ENCODE measurements at regions not wholly inside any gene's neighbourhood (a gene's known extent, or its start where the extent isn't known, plus 50 kb on each side); places are given as distances from the start of the nearest gene placed in this dataset.
"Not testable (repeated sequence)": the region's sequence is repeated elsewhere in the genome, so short reads cannot be mapped to it uniquely, and the experiment has no call there.

DNA sequence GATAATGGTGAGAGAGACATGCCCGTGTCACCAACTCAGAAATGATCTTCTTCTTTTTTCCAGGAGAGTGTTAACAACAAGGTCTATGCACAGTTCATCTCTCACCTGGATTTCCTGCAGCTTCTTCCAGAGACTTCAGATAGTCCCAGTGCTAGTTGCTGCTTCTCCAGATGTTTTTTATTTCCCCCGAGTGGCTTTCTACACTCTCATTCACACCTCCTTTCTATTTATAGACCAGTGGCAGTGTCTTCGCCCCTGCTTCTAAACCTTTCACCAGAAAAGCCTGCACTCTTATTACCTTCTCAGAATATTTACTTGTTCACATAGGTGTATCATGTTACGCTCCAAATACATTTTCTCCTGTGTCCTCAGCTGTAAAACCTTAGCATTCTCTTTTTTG, 558.8 kb upstream of the CHAC2 start:
- TF ChIP-seq POLR2A (IDR thresholded peaks at IDR 0.05) = no peak
- no peak for TF ChIP-seq EP300 (IDR thresholded peaks at IDR 0.05)
- TF ChIP-seq, protein P1, sequence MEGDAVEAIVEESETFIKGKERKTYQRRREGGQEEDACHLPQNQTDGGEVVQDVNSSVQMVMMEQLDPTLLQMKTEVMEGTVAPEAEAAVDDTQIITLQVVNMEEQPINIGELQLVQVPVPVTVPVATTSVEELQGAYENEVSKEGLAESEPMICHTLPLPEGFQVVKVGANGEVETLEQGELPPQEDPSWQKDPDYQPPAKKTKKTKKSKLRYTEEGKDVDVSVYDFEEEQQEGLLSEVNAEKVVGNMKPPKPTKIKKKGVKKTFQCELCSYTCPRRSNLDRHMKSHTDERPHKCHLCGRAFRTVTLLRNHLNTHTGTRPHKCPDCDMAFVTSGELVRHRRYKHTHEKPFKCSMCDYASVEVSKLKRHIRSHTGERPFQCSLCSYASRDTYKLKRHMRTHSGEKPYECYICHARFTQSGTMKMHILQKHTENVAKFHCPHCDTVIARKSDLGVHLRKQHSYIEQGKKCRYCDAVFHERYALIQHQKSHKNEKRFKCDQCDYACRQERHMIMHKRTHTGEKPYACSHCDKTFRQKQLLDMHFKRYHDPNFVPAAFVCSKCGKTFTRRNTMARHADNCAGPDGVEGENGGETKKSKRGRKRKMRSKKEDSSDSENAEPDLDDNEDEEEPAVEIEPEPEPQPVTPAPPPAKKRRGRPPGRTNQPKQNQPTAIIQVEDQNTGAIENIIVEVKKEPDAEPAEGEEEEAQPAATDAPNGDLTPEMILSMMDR (IDR thresholded peaks at IDR 0.05) = no peak
- no peak for TF ChIP-seq POLR2AphosphoS5 (IDR thresholded peaks at IDR 0.05)
- ATAC-seq (ENCODE audit: low FRiP score in 2 of 2) = no peak

DNA sequence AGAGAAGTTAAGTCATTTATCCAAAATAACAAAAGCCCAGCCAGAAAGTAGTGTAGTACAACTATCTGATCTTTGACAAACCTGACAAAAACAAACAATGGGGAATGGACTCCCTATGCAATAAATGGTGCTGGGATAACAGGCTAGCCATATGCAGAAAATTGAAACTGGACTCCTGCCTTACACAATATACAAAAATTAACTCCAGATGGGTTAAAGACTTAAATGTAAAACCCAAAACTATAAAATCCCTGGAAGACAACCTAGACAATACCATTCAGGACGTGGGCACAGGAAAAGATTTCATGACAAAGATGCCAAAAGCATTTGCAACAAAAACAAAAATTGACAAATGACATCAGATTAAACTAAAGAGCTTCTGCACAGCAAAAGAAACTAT, 561.4 kb upstream of the CHAC2 start:
- ATAC-seq (ENCODE audit: low FRiP score in 2 of 2); H3K4me3 ChIP-seq; H3K27ac ChIP-seq; DNase-seq; H3K27me3 ChIP-seq; H3K9me3 ChIP-seq; H3K36me3 ChIP-seq; H3K4me1 ChIP-seq: not testable (repeated sequence)
- WGBS, 2 donors = 32 to 52% methylated on average over 1 of the region's 1 CpG

More for the DNA sequence above, 558.8 kb upstream of the CHAC2 start:
- Histone ChIP-seq H3K4me1 (no peaks in the 10 kb centered on the region), H3K27me3 (no peaks in the 10 kb centered on the region), H3K36me3 (no peaks in the 10 kb centered on the region), H3K9me3 (no peaks in the 10 kb centered on the region), H3K4me3 (no peak overlapping the region), H3K27ac (no peak overlapping the region)
- no peak for DNase-seq
- WGBS, 2 donors = 71 to 72% methylated on average over 4 of the region's 4 CpGs

- peak in 1 of 2 donors; percentile 52 for DNase-seq
Observed at GRCh38 chr2:53202063-53202462, 565.5 kb upstream of the CHAC2 start.

DNA sequence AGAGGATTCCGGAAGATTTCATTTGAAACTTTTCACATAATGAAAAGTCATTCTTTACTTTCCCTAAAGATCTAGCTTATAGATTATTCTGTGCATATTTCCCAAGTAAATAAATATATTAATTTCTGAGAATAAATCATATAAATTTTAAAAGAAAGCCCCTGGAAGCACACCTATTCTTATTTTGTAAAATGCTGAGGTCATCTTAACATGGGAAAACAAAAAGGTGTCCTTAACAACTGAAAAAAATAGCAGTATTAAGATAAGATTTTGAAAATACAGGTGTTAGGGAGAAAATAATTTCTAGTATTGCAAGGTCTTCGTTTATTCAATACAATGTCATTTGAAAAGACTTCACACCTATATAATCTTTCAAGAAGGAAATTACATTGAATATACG, 567.5 kb upstream of the CHAC2 start:
- H3K9me3 ChIP-seq = no peaks in the 10 kb centered on the region
- no peak for ATAC-seq (ENCODE audit: low FRiP score in 2 of 2)
- no peaks in the 10 kb centered on the region for H3K36me3 ChIP-seq
- H3K27me3 ChIP-seq = no peaks in the 10 kb centered on the region
- TF ChIP-seq EP300 (IDR thresholded peaks at IDR 0.05) = no peak
- no peak for DNase-seq
- WGBS, 2 donors = 87 to 93% methylated on average over 3 of the region's 3 CpGs
- H3K27ac ChIP-seq = no peak overlapping the region
- H3K4me1 ChIP-seq = no peaks in the 10 kb centered on the region
- no peak overlapping the region for H3K4me3 ChIP-seq

More at GRCh38 chr2:53202063-53202462, 565.5 kb upstream of the CHAC2 start:
- Histone ChIP-seq H3K9me3 (no peaks in the 10 kb centered on the region), H3K4me1 (no peaks in the 10 kb centered on the region), H3K36me3 (no peaks in the 10 kb centered on the region), H3K27me3 (no peaks in the 10 kb centered on the region), H3K27ac (no peak overlapping the region), H3K4me3 (no peak overlapping the region)
- TF ChIP-seq POLR2AphosphoS5 (IDR thresholded peaks at IDR 0.05) = no peak
- TF ChIP-seq, protein P1 (IDR thresholded peaks at IDR 0.05) = peak in 3 of 6 experiments; percentile 28 to 32 (median 29)
- 14 to 15% methylated on average over 3 of the region's 3 CpGs for WGBS, 2 donors
- peak; percentile 71 to 88 for ATAC-seq (ENCODE audit: low FRiP score in 2 of 2)

GRCh38 chr2:53188851-53189510, 578.6 kb upstream of the CHAC2 start:
- Histone ChIP-seq H3K9me3 (no peaks in the 10 kb centered on the region), H3K27me3 (no peaks in the 10 kb centered on the region), H3K4me1 (no peaks in the 10 kb centered on the region), H3K36me3 (no peaks in the 10 kb centered on the region), H3K4me3 (no peak overlapping the region), H3K27ac (no peak overlapping the region)
- WGBS, 2 donors = 63 to 69% methylated on average over 7 of the region's 7 CpGs
- TF ChIP-seq EP300 (IDR thresholded peaks at IDR 0.05) (no peak), POLR2AphosphoS5 (IDR thresholded peaks at IDR 0.05) (no peak), POLR2A (IDR thresholded peaks at IDR 0.05) (no peak)
- TF ChIP-seq, protein P1 (IDR thresholded peaks at IDR 0.05) = no peak
- no peak for ATAC-seq (ENCODE audit: low FRiP score in 2 of 2)
- no peak for DNase-seq

- H3K36me3 ChIP-seq = no peaks in the 10 kb centered on the region
- TF ChIP-seq EP300 (IDR thresholded peaks at IDR 0.05) = no peak
- TF ChIP-seq POLR2A (IDR thresholded peaks at IDR 0.05) = no peak
- no peak for TF ChIP-seq POLR2AphosphoS5 (IDR thresholded peaks at IDR 0.05)
- TF ChIP-seq, protein P1 (IDR thresholded peaks at IDR 0.05) = no peak
- H3K4me3 ChIP-seq = no peak overlapping the region
- H3K27ac ChIP-seq = no peak overlapping the region
- ATAC-seq (ENCODE audit: low FRiP score in 2 of 2) (no peak), DNase-seq (no peak)
- no peaks in the 10 kb centered on the region for H3K4me1 ChIP-seq
- H3K27me3 ChIP-seq = no peaks in the 10 kb centered on the region
- H3K9me3 ChIP-seq = no peaks in the 10 kb centered on the region
Observed at GRCh38 chr2:53183581-53183980, 584.0 kb upstream of the CHAC2 start.
